DMS153 (cell line): ENCODE measurements at regions not wholly inside any gene's neighbourhood (a gene's known extent, or its start where the extent isn't known, plus 50 kb on each side); places are given as distances from the start of the nearest gene placed in this dataset.
A peak's percentile ranks its signal among the peaks of the same experiment; 100 is the strongest.

Experiments
- DNase-seq: peaks from one replicate; lab custom pipeline; 2025; lab: John Stamatoyannopoulos, UW

GRCh38 chr7:18364396-18364795 lies 131.2 kb upstream of the HDAC9 start:
- DNase-seq, result no peak

DNA sequence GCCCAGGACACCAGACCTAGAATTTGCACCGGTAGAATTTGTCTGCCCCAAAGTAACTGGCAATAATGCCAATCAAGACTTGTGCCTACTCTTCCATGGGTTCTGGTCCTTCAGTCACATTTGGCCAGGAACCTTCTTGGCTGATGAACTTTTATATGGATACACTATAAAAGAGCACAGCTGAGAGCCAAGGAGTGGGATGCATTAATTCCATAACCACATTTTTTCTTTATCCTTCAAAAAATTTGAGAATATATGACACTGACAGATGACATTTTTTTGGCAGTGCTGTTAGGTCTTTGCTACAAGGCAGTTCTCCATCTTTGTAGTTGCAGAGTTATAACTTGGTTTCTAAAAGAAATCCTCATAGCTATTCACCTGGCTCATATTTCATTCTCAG lies 129.2 kb upstream of the HDAC9 start:
- no peak for DNase-seq

DNA sequence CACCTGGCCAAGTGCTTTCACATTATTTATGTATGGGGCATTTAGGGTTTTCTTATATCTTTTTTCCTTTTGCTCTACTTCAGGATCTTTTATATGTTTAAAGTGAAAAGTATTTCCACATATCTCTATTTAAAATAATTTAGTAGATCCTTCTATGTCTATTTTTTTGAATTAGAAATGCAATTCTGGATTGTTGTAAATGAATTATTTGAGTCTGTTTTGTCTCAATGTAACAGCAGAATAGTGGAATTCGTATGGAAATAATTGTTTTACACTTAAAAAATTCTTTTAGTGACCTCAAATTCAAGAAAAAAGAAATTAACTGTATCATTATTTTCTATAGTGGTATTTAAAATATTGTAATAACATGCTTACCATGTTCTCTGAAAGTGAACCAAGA lies 126.5 kb upstream of the HDAC9 start:
- no peak for DNase-seq

GRCh38 chr7:18370633-18371032 lies 124.9 kb upstream of the HDAC9 start:
- DNase-seq, result no peak

GRCh38 chr7:18378989-18379605 lies 116.5 kb upstream of the HDAC9 start:
- no peak for DNase-seq

DNA sequence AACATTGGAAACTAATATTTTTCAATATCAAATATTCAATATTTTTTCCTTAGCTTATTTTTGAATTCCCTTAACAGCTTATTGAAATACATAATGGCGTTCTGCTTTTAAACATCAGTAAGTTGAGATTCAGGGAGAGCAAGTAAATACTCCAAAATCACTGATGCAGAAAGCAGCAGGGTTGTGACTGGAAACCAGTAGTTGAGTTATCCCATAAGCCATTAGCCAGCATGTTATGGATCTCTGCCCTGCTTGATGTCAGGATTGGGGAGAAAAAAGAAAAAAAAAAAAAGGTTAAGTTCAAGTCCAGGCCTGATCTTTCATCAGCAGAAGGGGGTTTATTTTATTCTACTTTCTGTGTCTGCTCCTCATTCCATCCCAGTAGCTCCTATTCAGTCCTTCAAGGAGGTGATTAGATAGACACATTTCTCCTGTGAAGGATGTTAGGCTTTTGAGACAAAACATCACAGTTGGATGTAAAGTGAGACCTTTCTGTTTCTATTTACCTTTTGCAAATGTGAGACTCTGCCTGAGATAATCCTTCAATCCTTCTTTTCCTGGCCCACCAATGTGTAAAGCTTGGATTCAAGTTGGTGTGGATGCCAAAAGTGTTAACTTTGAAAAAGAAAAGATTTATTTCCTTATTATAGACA lies 110.9 kb upstream of the HDAC9 start:
- no peak for DNase-seq

DNA sequence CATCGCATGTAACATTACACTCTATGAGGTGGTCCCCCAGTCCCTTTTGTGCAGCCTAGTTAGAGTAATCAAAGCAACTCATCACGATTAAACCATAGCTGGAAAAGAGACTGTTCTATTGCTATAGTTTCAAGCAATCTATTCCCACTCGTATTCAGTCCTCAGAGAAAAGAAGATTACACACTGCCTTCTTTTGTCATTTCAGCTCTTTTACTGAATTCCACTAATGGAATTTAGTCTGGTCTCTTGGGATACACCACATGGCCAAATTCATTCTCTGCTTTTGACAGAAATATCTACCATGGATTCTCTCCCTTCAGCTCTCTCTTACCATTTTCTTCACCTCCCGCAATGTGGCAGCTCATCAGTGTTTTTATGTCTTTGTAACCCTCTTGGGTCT lies 108.9 kb upstream of the HDAC9 start:
- no peak for DNase-seq

- DNase-seq, result no peak
Measured at GRCh38 chr7:18387191-18387735, 108.3 kb upstream of the HDAC9 start.

GRCh38 chr7:18390535-18390907 lies 105.0 kb upstream of the HDAC9 start:
- no peak for DNase-seq

GRCh38 chr7:18393465-18394118 lies 102.0 kb upstream of the HDAC9 start:
- DNase-seq, result peak; percentile 72

DNA sequence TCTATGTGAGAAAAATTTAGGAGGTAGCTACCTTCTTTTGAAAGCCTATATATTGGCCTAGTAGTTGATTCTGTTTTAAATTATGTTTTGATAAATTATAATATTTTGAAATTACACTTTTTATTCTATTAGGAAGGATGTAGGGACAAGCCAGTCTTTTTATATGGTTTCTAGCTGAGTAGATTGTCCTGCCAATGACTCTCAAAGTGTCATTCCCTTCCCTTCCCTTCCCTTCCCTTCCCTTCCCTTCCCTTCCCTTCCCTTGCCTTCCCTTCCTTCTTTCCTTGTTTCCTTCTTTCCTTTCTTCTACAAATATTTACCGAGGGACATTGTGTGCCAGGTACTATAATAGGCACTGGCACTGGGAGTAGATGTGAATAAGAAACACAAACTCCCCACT lies 99.7 kb upstream of the HDAC9 start:
- no peak for DNase-seq

GRCh38 chr7:18396953-18397352 lies 98.6 kb upstream of the HDAC9 start:
- no peak for DNase-seq

DNA sequence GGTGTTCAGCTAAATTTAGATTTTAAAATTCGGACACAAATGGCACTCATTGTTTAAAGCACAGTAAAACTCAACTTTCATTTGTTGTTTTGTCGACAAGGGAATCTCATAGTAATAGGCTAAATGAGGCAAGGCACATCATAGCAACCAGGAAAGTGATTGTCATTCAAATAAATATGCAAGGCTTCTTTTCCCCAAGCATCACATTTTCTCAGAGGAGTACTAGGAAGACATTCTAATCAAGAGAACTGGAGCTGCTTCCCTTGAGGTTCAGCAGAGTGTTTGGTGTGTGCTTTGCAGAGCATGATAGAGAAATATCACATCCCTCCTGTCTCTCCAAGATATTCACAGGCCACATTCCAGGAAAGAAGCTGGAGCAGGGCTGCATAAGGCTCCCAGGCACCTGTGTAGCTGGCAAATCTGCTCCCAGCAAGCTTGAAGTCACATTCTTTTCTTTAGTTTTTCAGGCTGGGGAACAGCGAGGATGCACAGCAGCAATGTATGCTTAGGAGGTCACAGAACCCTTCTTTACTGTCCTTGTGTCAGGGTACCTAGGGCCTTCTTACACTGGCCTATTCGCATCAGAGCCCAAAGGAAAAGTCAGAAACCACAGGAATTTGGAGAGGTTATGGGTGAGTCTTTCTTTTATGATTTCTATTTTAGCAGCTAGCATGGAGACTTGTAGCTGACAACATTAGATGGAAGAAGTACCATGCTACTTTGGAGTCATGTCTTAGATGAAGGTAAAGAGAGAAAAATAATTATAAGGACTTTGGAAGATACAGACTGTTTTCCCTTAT lies 95.9 kb upstream of the HDAC9 start:
- DNase-seq, result no peak

DNA sequence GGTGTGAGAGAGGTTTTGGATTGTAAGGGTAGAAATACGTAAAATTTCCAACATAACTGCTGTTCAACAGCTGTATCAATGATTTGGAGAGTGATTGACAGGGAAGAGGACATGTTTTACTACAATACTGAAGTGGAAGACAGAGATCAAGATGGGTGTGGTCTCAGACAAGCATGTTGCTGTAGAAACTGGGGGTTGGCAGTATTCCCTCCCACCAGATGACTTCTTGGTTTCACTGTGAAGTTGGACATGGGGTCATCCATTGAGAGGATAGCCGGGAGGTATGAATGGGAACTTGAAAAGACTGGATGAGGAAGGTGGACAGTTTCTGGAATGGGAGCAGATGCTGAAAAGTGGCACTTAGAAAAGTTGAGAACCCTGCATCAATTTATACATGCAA lies 95.3 kb upstream of the HDAC9 start:
- no peak for DNase-seq

- DNase-seq, result no peak
Measured at GRCh38 chr7:18400726-18401125, 94.8 kb upstream of the HDAC9 start.

- DNase-seq, result no peak
Measured at GRCh38 chr7:18401757-18402156, 93.8 kb upstream of the HDAC9 start.

DNA sequence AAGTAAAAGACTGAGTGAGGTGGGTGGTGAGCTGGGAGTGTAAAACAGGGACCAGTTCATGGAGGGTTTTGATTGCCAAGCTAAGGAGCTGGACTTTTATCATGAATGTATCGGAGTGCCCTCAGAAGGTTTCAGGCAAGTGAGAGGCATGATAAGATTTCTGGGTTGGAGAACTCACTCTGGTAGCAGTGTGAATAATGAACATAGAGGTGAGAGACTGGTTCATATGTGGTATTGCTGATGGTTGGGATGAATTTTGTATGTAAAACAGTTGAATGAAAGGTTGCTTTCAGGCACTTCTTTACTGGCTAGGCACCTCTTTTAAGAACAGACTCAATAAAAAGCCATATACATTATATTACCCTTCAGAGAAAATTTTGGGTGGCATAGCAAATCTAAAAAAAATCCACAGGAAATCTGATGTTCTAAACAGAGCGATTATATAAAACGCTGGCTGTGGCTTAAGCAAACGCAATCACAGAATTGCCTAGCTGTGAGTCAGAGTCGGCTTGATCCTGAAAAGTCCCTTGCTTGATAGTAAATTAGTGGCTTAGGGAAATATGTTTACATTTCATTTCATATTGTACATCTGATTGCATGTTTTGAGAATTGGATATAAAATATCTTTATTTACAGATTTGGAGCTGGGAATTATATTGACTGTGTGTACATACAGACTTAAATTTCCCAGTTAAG lies 92.9 kb upstream of the HDAC9 start:
- DNase-seq, result no peak

- DNase-seq, result no peak
Measured at GRCh38 chr7:18405726-18406125, 89.8 kb upstream of the HDAC9 start.

- DNase-seq, result no peak
Measured at GRCh38 chr7:18407385-18407784, 88.2 kb upstream of the HDAC9 start.

GRCh38 chr7:18408461-18408860 lies 87.1 kb upstream of the HDAC9 start:
- DNase-seq, result no peak

DNA sequence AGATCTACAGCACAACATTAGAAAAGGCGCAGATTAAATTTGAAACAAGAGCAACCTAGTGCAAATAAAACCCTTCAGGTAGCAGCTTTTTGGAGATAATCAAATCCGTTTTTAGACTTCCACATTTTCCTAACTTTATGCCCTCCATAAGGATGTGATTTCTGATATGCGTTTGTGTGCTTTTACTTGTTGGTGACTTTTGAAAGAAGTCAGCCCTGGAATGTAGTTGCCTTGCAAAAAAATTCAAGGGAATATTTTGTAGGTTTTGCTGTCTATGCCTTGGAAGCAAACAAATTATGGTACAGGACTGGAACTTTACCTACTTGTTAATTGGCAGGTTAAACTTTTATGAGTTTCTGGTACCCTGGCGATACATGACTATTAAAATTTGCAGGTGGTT lies 86.7 kb upstream of the HDAC9 start:
- DNase-seq, result no peak

DNA sequence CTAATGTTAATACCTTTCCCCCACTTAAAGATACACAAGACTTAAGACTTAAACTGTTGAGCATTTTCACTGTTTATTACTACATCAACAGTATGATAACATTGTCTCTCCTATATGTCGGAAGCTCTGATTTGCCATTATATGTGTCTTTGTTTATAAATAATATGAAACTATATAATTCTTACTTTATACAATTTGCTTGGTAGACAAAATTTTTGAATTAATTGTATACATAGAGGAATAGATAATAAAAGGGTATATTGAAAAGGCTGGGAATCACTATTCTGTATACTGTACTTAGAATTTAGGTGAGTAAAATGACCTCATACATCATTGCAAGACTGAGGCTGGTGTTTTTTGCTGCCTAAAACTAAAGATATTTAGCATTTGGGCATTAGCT lies 82.1 kb upstream of the HDAC9 start:
- no peak for DNase-seq
